Cardiac fibroblast (primary cell): ENCODE measurements at regions not wholly inside any gene's neighbourhood (a gene's known extent, or its start where the extent isn't known, plus 50 kb on each side); places are given as distances from the start of the nearest gene placed in this dataset.
"Not testable (repeated sequence)": the region's sequence is repeated elsewhere in the genome, so short reads cannot be mapped to it uniquely, and the experiment has no call there.

Experiments used
- DNase-seq, 2 donors: peaks; one replicate each; pipeline versions ENCODE4 v3.0.0 to v3.0.0-alpha.2; 2010; ENCODE audit warnings: low read depth in 2 of 2
- H3K4me3 ChIP-seq, 2 donors: replicated peaks in 1 of 2; 1 replicate in 1 of 2; 2 replicates in 1 of 2; pipeline ENCODE4 v1.5.1; 2011; ENCODE audit warnings: low read depth in 2 of 2, low read length in 2 of 2, mild to moderate bottlenecking in 2 of 2, moderate library complexity in 1 of 2
- CTCF ChIP-seq: IDR thresholded peaks from one replicate; pipeline ENCODE4 v1.5.1; 2011; ENCODE audit warnings: low read depth, mild to moderate bottlenecking, low read length, inconsistent platforms

GRCh38 chr22:49657275-49657973, 170.2 kb downstream of the BRD1 start:
- no peak for DNase-seq
- no peak for TF ChIP-seq CTCF
- no peak overlapping the region for H3K4me3 ChIP-seq

GRCh38 chr22:49656883-49657274, 170.8 kb downstream of the BRD1 start:
- DNase-seq, H3K4me3 ChIP-seq: not testable (repeated sequence)

- no peak for DNase-seq
- no peak for TF ChIP-seq CTCF
- no peak overlapping the region for H3K4me3 ChIP-seq
These were observed 171.3 kb downstream of the BRD1 start for GRCh38 chr22:49656291-49656851.

- TF ChIP-seq CTCF = no peak
- H3K4me3 ChIP-seq = no peak overlapping the region
- no peak for DNase-seq
These were observed 172.4 kb downstream of the BRD1 start for GRCh38 chr22:49655168-49655812.

GRCh38 chr22:49650336-49651241, 177.1 kb downstream of the BRD1 start:
- no peak overlapping the region for H3K4me3 ChIP-seq
- no peak for TF ChIP-seq CTCF
- DNase-seq = no peak

- H3K4me3 ChIP-seq = no peak overlapping the region
- DNase-seq = no peak
- TF ChIP-seq CTCF = no peak
These were observed 178.3 kb downstream of the BRD1 start for GRCh38 chr22:49649166-49650068.
